Activated T-cell treated with anti-CD3 and anti-CD28 coated beads, Interleukin-2, amount 50 U/mL, for 4 hours (primary cell): ENCODE measurements at regions not wholly inside any gene's neighbourhood (a gene's known extent, or its start where the extent isn't known, plus 50 kb on each side); places are given as distances from the start of the nearest gene placed in this dataset.
"Not testable (repeated sequence)": the region's sequence is repeated elsewhere in the genome, so short reads cannot be mapped to it uniquely, and the experiment has no call there.

ENCODE experiments used
- ATAC-seq, 2 donors: fragments of 200-7000 bp; cut with Tn5 transposase; one replicate each; pipeline ENCODE4 v1.10.0; 2021
- DNase-seq: peaks from one replicate; pipeline ENCODE4 v3.0.0-alpha.2; 2020
- H3K27me3 Mint-ChIP-seq: one replicate; pipeline ENCODE4 v1.8.0; 2021; ENCODE audit warnings: low read depth, mixed read lengths
- H3K36me3 Mint-ChIP-seq: one replicate; pipeline ENCODE4 v1.8.0; 2022; ENCODE audit warnings: mixed read lengths; ENCODE audit not compliant: insufficient read depth
- H3K4me1 Mint-ChIP-seq: one replicate; pipeline ENCODE4 v1.8.0; 2021; ENCODE audit warnings: low read depth, mixed read lengths
- H3K4me3 Mint-ChIP-seq: one replicate; pipeline ENCODE4 v1.8.0; 2021; ENCODE audit warnings: mild to moderate bottlenecking, moderate library complexity, mixed read lengths
- H3K9me3 Mint-ChIP-seq: one replicate; pipeline ENCODE4 v1.8.0; 2021; ENCODE audit warnings: mixed read lengths

GRCh38 chr6:103294376-103294775, 1565.3 kb downstream of the HACE1 start:
- not testable (repeated sequence) for DNase-seq, ATAC-seq, H3K4me3 Mint-ChIP-seq, H3K27me3 Mint-ChIP-seq, H3K9me3 Mint-ChIP-seq, H3K36me3 Mint-ChIP-seq, H3K4me1 Mint-ChIP-seq

- no peaks in the 10 kb centered on the region for H3K27me3 Mint-ChIP-seq
- peaks cover 6% of the 10 kb centered on the region for H3K9me3 Mint-ChIP-seq
- no peak overlapping the region for H3K4me3 Mint-ChIP-seq
- no peaks in the 10 kb centered on the region for H3K4me1 Mint-ChIP-seq
- H3K36me3 Mint-ChIP-seq, result no peaks in the 10 kb centered on the region
- DNase-seq (no peak), ATAC-seq (no peak)
These were observed 1574.9 kb downstream of the HACE1 start for GRCh38 chr6:103284835-103285234.

- Mint-ChIP-seq H3K36me3 (no peaks in the 10 kb centered on the region), H3K4me3 (no peak overlapping the region), H3K9me3 (peaks cover 6% of the 10 kb centered on the region), H3K27me3 (no peaks in the 10 kb centered on the region), H3K4me1 (no peaks in the 10 kb centered on the region)
- DNase-seq, result no peak
- no peak for ATAC-seq
These were observed 1579.3 kb downstream of the HACE1 start for GRCh38 chr6:103280417-103280816.

DNA sequence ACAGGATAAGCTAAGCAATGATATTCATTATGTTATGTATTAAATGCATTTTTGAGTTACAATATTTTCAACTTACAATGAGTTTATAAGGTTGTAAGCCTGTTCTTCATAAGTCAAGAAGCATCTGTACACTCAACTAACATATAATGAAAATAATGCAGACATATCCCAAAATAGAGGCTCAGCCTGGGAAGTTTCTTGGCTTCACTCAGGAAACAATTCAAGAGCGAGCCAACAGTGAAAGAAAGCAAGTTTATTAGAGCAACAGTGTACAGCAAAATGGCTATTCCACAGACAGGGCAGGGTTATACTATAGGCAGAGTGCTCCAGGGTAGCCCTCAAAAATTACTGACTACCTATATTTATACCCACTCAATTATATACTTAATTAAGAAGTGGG, 1581.8 kb downstream of the HACE1 start:
- H3K27me3 Mint-ChIP-seq, result no peaks in the 10 kb centered on the region
- H3K4me3 Mint-ChIP-seq, result no peak overlapping the region
- DNase-seq (no peak), ATAC-seq (no peak)
- no peaks in the 10 kb centered on the region for H3K36me3 Mint-ChIP-seq
- H3K9me3 Mint-ChIP-seq, result peaks cover 6% of the 10 kb centered on the region
- H3K4me1 Mint-ChIP-seq, result no peaks in the 10 kb centered on the region

GRCh38 chr6:103273048-103273447, 1586.7 kb downstream of the HACE1 start:
- no peaks in the 10 kb centered on the region for H3K27me3 Mint-ChIP-seq
- no peak overlapping the region for H3K4me3 Mint-ChIP-seq

GRCh38 chr6:103269581-103269980, 1590.1 kb downstream of the HACE1 start:
- DNase-seq, result no peak
- Mint-ChIP-seq H3K27me3 (no peaks in the 10 kb centered on the region), H3K36me3 (no peaks in the 10 kb centered on the region), H3K9me3 (no peaks in the 10 kb centered on the region), H3K4me1 (no peaks in the 10 kb centered on the region), H3K4me3 (no peak overlapping the region)
- no peak for ATAC-seq

More at GRCh38 chr6:103273048-103273447, 1586.7 kb downstream of the HACE1 start:
- no peaks in the 10 kb centered on the region for H3K4me1 Mint-ChIP-seq
- no peaks in the 10 kb centered on the region for H3K9me3 Mint-ChIP-seq
- ATAC-seq (no peak), DNase-seq (no peak)
- no peaks in the 10 kb centered on the region for H3K36me3 Mint-ChIP-seq

- DNase-seq, result no peak
- Mint-ChIP-seq H3K4me1 (no peaks in the 10 kb centered on the region), H3K9me3 (no peaks in the 10 kb centered on the region), H3K4me3 (no peak overlapping the region), H3K36me3 (no peaks in the 10 kb centered on the region), H3K27me3 (no peaks in the 10 kb centered on the region)
- ATAC-seq, result no peak
These were observed 1591.4 kb downstream of the HACE1 start for GRCh38 chr6:103268335-103268734.

- no peaks in the 10 kb centered on the region for H3K27me3 Mint-ChIP-seq
- H3K36me3 Mint-ChIP-seq, result no peaks in the 10 kb centered on the region
- H3K4me3 Mint-ChIP-seq, result no peak overlapping the region
- DNase-seq (no peak), ATAC-seq (no peak)
- H3K9me3 Mint-ChIP-seq, result peaks cover 4% of the 10 kb centered on the region
- no peaks in the 10 kb centered on the region for H3K4me1 Mint-ChIP-seq
These were observed 1595.7 kb downstream of the HACE1 start for GRCh38 chr6:103264020-103264419.

DNA sequence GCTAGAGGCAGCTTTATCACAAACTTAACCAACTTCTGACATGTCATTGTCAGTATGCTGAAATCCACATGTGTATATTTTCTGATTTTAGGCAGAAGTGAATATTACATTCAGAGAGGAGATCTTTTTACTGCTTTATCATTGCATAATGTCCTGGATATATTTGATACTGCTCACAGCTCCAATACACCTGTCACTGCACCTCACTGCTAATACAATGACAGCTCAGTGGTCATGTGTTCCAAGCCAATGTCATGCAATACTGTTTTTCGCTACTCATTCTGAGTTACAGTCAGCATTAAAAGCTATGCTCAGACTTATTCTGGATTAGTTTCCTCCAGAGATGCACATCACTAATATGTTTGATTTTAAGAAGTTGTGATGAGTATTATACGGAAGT, 1604.6 kb downstream of the HACE1 start:
- ATAC-seq, result no peak
- H3K27me3 Mint-ChIP-seq, result no peaks in the 10 kb centered on the region

DNA sequence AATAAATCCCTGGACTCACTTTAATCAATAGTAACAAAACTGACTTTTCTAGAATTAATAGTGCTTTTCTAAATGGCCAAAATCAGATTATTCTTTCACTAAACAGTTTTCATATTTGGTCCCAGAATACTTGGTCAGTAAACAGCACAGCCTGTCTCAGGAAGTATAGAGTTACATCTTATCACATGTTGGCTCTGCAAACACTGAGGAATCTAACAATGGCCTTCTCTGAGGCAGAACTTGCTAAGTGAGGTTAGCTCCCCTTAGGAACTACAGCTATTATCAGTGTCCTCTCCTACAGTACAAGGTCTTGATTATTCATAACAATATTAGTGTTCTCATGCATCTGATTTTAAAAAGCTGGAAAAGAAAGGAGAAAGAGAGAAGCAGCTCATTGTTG, 1622.8 kb downstream of the HACE1 start:
- Mint-ChIP-seq H3K36me3 (no peaks in the 10 kb centered on the region), H3K4me3 (no peak overlapping the region), H3K9me3 (no peaks in the 10 kb centered on the region), H3K27me3 (no peaks in the 10 kb centered on the region), H3K4me1 (no peaks in the 10 kb centered on the region)
- DNase-seq, result no peak
- ATAC-seq, result no peak

More for the DNA sequence above, 1604.6 kb downstream of the HACE1 start:
- H3K4me3 Mint-ChIP-seq, result no peak overlapping the region
- H3K36me3 Mint-ChIP-seq, result no peaks in the 10 kb centered on the region
- H3K4me1 Mint-ChIP-seq, result no peaks in the 10 kb centered on the region
- H3K9me3 Mint-ChIP-seq, result peaks cover 8% of the 10 kb centered on the region
- DNase-seq, result no peak

GRCh38 chr6:103231181-103231580, 1628.5 kb downstream of the HACE1 start:
- Mint-ChIP-seq H3K4me3 (no peak overlapping the region), H3K9me3 (peaks cover 10% of the 10 kb centered on the region), H3K4me1 (no peaks in the 10 kb centered on the region), H3K36me3 (no peaks in the 10 kb centered on the region), H3K27me3 (no peaks in the 10 kb centered on the region)
- DNase-seq (no peak), ATAC-seq (no peak)

DNA sequence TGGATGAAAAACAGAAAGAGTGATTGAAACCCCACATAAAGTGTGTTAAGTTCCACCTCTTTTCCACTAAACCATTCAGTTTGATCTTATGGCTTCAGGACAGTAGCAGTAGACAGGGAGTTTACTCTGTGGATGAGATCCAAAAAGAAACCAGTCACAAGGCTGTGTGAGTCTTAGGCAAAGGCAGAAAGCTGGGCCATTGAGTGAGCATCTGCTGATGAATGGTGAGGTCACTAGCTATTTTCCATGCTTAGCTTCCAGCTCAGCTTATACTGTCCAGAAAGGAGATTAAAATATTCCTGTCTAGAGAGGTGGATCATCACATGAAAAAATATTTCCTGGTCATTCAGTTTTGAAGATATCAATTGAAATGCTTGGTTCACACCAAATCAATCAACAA, 1643.9 kb downstream of the HACE1 start:
- no peaks in the 10 kb centered on the region for H3K36me3 Mint-ChIP-seq
- DNase-seq (no peak), ATAC-seq (no peak)
- no peaks in the 10 kb centered on the region for H3K27me3 Mint-ChIP-seq
- no peak overlapping the region for H3K4me3 Mint-ChIP-seq
- H3K4me1 Mint-ChIP-seq, result no peaks in the 10 kb centered on the region
- H3K9me3 Mint-ChIP-seq, result peaks cover 11% of the 10 kb centered on the region

DNA sequence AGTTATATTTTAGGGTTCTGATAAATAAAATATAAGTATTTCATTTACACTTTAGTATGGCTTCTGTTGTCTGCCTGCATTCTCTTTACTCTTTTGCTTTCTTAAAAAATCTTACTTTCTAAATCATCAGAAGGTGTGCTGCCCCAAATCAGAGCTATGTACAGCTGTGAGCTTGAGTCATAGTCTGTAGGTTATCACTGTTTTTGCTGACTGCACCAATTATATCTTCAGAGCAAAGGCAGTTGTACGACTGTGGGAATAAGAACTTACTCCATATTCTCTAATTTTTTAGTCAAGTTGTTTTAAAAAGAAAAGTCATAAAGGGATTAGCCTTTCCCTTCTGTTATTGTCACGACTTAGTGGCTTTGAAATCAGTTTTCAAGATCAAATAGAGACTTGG, 1649.0 kb downstream of the HACE1 start:
- no peak overlapping the region for H3K4me3 Mint-ChIP-seq
- H3K4me1 Mint-ChIP-seq, result no peaks in the 10 kb centered on the region
- DNase-seq, result no peak
- H3K9me3 Mint-ChIP-seq, result peaks cover 9% of the 10 kb centered on the region
- no peaks in the 10 kb centered on the region for H3K27me3 Mint-ChIP-seq
- H3K36me3 Mint-ChIP-seq, result no peaks in the 10 kb centered on the region
- ATAC-seq, result no peak

GRCh38 chr6:103198386-103198785, 1661.3 kb downstream of the HACE1 start:
- no peaks in the 10 kb centered on the region for H3K36me3 Mint-ChIP-seq
- H3K27me3 Mint-ChIP-seq, result no peaks in the 10 kb centered on the region
- no peaks in the 10 kb centered on the region for H3K4me1 Mint-ChIP-seq
- no peak for DNase-seq
- no peak for ATAC-seq
- peaks cover 7% of the 10 kb centered on the region for H3K9me3 Mint-ChIP-seq
- no peak overlapping the region for H3K4me3 Mint-ChIP-seq

- Mint-ChIP-seq H3K27me3 (no peaks in the 10 kb centered on the region), H3K4me3 (no peak overlapping the region), H3K36me3 (no peaks in the 10 kb centered on the region), H3K4me1 (no peaks in the 10 kb centered on the region), H3K9me3 (no peaks in the 10 kb centered on the region)
- ATAC-seq (no peak), DNase-seq (no peak)
These were observed 1666.3 kb downstream of the HACE1 start for GRCh38 chr6:103193413-103193812.
